Vagina (tissue), 2 donors: ENCODE measurements at regions not wholly inside any gene's neighbourhood (a gene's known extent, or its start where the extent isn't known, plus 50 kb on each side); places are given as distances from the start of the nearest gene placed in this dataset.

Experiments used
- DNase-seq, 2 donors: peaks; one replicate each; pipeline ENCODE4 v3.0.0-alpha.2; 2017; ENCODE audit errors: extremely low spot score in 2 of 2
- H3K27ac ChIP-seq: fragments of 200-600 bp; sonication (generic); one replicate; pipeline ENCODE4 v1.5.1; 2019
- H3K27me3 ChIP-seq: fragments of 200-600 bp; sonication (generic); one replicate; pipeline ENCODE4 v1.5.1; 2019
- H3K36me3 ChIP-seq, 2 donors: fragments of 200-600 bp; sonication (generic); one replicate each; pipeline ENCODE4 v1.5.1; 2017 to 2019
- H3K4me1 ChIP-seq: fragments of 200-600 bp; sonication (generic); one replicate; pipeline ENCODE4 v1.5.1; 2019
- H3K4me3 ChIP-seq, 2 donors: fragments of 200-600 bp; sonication (generic); 1 replicate in 1 of 2; 2 replicates in 1 of 2; pipeline ENCODE4 v1.5.1; 2016 to 2019
- H3K9me3 ChIP-seq: fragments of 200-600 bp; sonication (generic); one replicate; pipeline ENCODE4 v1.5.1; 2019
- POLR2A ChIP-seq, 2 donors: fragments of 450-650 bp; IDR thresholded peaks; one replicate each; pipeline ENCODE4 v1.6.1; 2017; ENCODE audit warnings: antibody characterized with exemption in 2 of 2, mild to moderate bottlenecking in 2 of 2, moderate library complexity in 2 of 2
- POLR2AphosphoS5 ChIP-seq, 2 donors: sonication (generic); formaldehyde crosslinking; IDR thresholded peaks; one replicate each; pipeline ENCODE4 v1.9.0; 2017; ENCODE audit warnings: antibody characterized with exemption in 2 of 2, mild to moderate bottlenecking in 2 of 2, low read depth in 1 of 2; ENCODE audit not compliant: insufficient read depth in 1 of 2
- intact Hi-C: fragments of 100-400 bp; cut with DNase I; formaldehyde crosslinking; loops from one replicate; pipeline ENCODE4 v1.15.1; 2023
- TF ChIP-seq, protein P1 (sequence below), 3 experiments: fragments of 450-650 bp in 2 of 3; fragments of 200-600 bp in 1 of 3; sonication (generic) in 1 of 3; IDR thresholded peaks; one replicate each; pipeline ENCODE4 v1.5.1; 2017 to 2019; ENCODE audit warnings: antibody characterized with exemption in 3 of 3, mild to moderate bottlenecking in 2 of 3, moderate library complexity in 2 of 3

- TF ChIP-seq, protein P1, sequence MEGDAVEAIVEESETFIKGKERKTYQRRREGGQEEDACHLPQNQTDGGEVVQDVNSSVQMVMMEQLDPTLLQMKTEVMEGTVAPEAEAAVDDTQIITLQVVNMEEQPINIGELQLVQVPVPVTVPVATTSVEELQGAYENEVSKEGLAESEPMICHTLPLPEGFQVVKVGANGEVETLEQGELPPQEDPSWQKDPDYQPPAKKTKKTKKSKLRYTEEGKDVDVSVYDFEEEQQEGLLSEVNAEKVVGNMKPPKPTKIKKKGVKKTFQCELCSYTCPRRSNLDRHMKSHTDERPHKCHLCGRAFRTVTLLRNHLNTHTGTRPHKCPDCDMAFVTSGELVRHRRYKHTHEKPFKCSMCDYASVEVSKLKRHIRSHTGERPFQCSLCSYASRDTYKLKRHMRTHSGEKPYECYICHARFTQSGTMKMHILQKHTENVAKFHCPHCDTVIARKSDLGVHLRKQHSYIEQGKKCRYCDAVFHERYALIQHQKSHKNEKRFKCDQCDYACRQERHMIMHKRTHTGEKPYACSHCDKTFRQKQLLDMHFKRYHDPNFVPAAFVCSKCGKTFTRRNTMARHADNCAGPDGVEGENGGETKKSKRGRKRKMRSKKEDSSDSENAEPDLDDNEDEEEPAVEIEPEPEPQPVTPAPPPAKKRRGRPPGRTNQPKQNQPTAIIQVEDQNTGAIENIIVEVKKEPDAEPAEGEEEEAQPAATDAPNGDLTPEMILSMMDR (IDR thresholded peaks at IDR 0.05), result no peak
- TF ChIP-seq POLR2A (IDR thresholded peaks at IDR 0.05) (no peak), POLR2AphosphoS5 (IDR thresholded peaks at IDR 0.05; ENCODE audit: insufficient read depth in 1 of 2, low read depth in 1 of 2) (no peak)
- DNase-seq, result no peak
Measured at GRCh38 chr10:43818687-43819086, 170.0 kb upstream of the ZNF32 start.

GRCh38 chr10:43817368-43817767, 168.7 kb upstream of the ZNF32 start:
- peaks cover 2% of the 10 kb centered on the region for H3K4me1 ChIP-seq
- no peak for DNase-seq
- no peaks in the 10 kb centered on the region for H3K36me3 ChIP-seq
- intact Hi-C loops, result no loop called here
- TF ChIP-seq POLR2A (IDR thresholded peaks at IDR 0.05) (no peak), POLR2AphosphoS5 (IDR thresholded peaks at IDR 0.05; ENCODE audit: insufficient read depth in 1 of 2, low read depth in 1 of 2) (no peak)
- TF ChIP-seq, protein P1 (IDR thresholded peaks at IDR 0.05), result no peak
- H3K9me3 ChIP-seq, result no peaks in the 10 kb centered on the region
- no peaks in the 10 kb centered on the region for H3K27me3 ChIP-seq
- no peak overlapping the region for H3K4me3 ChIP-seq
- H3K27ac ChIP-seq, result no peak overlapping the region

More at GRCh38 chr10:43818687-43819086, 170.0 kb upstream of the ZNF32 start:
- Histone ChIP-seq H3K36me3 (no peaks in the 10 kb centered on the region), H3K4me1 (peaks cover 15% of the 10 kb centered on the region), H3K27me3 (no peaks in the 10 kb centered on the region), H3K27ac (no peak overlapping the region), H3K4me3 (no peak overlapping the region), H3K9me3 (no peaks in the 10 kb centered on the region)
- intact Hi-C loops, result no loop called here

DNA sequence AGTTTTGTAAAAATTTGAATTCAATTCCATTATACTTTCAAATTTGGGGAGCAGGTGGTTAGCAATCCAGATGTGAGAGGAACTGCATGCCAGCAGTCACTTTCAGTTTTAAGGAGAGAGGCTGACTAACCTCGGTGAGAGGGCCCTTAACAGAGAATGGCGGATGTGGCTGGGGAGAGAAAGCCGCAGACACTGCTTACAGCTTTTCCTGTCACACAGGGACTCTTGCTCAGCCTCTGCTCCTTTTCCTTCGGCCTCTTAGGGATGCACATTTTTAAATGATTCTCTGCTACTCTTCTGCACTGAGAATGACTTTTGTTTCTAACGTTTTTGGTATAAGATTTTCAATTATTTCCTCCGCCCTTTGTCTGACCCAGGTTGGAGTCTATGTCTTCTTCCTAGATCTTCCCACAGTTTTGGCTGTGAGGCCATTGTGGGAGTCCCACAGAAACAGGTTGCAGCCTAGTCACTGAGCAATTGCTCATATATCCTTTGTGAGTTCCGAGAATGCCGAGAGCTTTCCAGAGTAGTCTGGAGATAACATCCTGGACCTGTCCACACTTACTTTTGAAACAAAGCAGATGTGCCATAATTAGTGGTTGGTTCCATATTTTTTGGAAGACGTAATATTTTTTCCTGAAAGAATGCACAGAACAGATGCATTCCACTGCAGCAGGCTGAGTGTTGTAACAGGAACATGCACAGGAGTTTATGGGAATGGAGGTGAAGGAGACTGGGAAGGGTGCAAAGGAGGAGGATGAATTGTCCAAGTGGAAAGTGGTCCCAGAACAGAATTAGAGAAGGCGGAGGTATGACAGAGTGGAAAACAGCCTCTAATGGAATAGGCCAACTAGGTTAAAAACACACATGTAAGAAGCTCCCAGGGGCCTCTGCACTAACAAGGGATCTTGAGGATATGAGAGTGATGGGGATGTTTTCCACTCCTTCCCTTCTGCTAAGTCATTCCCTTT, 168.0 kb upstream of the ZNF32 start:
- Histone ChIP-seq H3K27ac (no peak overlapping the region), H3K4me1 (no peaks in the 10 kb centered on the region), H3K27me3 (no peaks in the 10 kb centered on the region), H3K36me3 (no peaks in the 10 kb centered on the region), H3K4me3 (no peak overlapping the region), H3K9me3 (no peaks in the 10 kb centered on the region)
- intact Hi-C loops, result no loop called here
- TF ChIP-seq POLR2A (IDR thresholded peaks at IDR 0.05) (no peak), POLR2AphosphoS5 (IDR thresholded peaks at IDR 0.05; ENCODE audit: insufficient read depth in 1 of 2, low read depth in 1 of 2) (no peak)
- TF ChIP-seq, protein P1 (IDR thresholded peaks at IDR 0.05), result no peak
- DNase-seq, result no peak

GRCh38 chr10:43815181-43815885, 166.7 kb upstream of the ZNF32 start:
- Histone ChIP-seq H3K27me3 (no peaks in the 10 kb centered on the region), H3K4me1 (peaks cover 10% of the 10 kb centered on the region), H3K36me3 (no peaks in the 10 kb centered on the region), H3K4me3 (no peak overlapping the region), H3K9me3 (no peaks in the 10 kb centered on the region), H3K27ac (no peak overlapping the region)
- intact Hi-C loops, result no loop called here
- TF ChIP-seq, protein P1 (IDR thresholded peaks at IDR 0.05), result no peak
- TF ChIP-seq POLR2AphosphoS5 (IDR thresholded peaks at IDR 0.05; ENCODE audit: insufficient read depth in 1 of 2, low read depth in 1 of 2), result no peak
- no peak for DNase-seq
